Nephron (organoid): ENCODE measurements at regions not wholly inside any gene's neighbourhood (a gene's known extent, or its start where the extent isn't known, plus 50 kb on each side); places are given as distances from the start of the nearest gene placed in this dataset.
"Not testable (repeated sequence)": the region's sequence is repeated elsewhere in the genome, so short reads cannot be mapped to it uniquely, and the experiment has no call there.

ENCODE experiments used
- H3K27ac Mint-ChIP-seq, 3 experiments: 2 replicates each; pipeline ENCODE4 v1.8.0; 2020; ENCODE audit warnings: mixed read lengths in 3 of 3, mild to moderate bottlenecking in 2 of 3, moderate library complexity in 1 of 3
- H3K27me3 Mint-ChIP-seq: 2 replicates; pipeline ENCODE4 v1.8.0; 2021; ENCODE audit warnings: low read depth, mild to moderate bottlenecking, moderate library complexity, mixed read lengths
- H3K36me3 Mint-ChIP-seq: 2 replicates; pipeline ENCODE4 v1.8.0; 2020; ENCODE audit warnings: low read depth, mixed read lengths
- H3K4me1 Mint-ChIP-seq: 2 replicates; pipeline ENCODE4 v1.8.0; 2020; ENCODE audit warnings: mixed read lengths
- H3K4me3 Mint-ChIP-seq, 3 experiments: 2 replicates each; pipeline ENCODE4 v1.8.0; 2020; ENCODE audit warnings: mild to moderate bottlenecking in 3 of 3, mixed read lengths in 3 of 3, moderate library complexity in 2 of 3
- H3K9me3 Mint-ChIP-seq: 2 replicates; pipeline ENCODE4 v1.8.0; 2020; ENCODE audit warnings: mixed read lengths
- TF ChIP-seq, protein P1 (sequence below), 3 experiments: fragments of 200-600 bp; sonication (generic); IDR thresholded peaks; one replicate each; pipeline ENCODE4 v1.5.0; 2021; ENCODE audit warnings: antibody characterized with exemption in 3 of 3; ENCODE audit not compliant: unreplicated experiment in 3 of 3

DNA sequence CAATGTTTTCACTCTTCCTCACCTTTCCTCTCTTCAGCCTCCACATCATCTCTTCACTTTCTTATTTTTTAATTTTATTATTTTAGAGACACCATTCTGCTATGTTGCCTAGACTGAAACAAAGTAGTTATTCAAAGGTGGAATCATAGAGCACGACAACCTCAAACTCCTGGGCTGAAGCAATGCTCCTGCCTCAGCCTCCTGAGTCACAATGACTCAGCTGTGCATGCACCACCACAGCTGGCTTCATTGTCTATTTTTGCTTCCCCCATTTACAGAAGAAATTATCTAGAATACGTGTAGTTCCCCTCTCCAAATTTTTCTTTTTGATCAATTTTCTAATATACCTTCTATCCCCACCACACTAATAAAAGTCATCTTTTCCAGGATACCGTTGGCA is 911.5 kb upstream of the SOX11 start:
- Mint-ChIP-seq H3K4me1 (peaks cover 5% of the 10 kb centered on the region), H3K36me3 (no peaks in the 10 kb centered on the region), H3K9me3 (peaks cover 9% of the 10 kb centered on the region), H3K27me3 (peaks cover 10% of the 10 kb centered on the region), H3K4me3 (no peak overlapping the region), H3K27ac (no peak overlapping the region)
- TF ChIP-seq, protein P1, sequence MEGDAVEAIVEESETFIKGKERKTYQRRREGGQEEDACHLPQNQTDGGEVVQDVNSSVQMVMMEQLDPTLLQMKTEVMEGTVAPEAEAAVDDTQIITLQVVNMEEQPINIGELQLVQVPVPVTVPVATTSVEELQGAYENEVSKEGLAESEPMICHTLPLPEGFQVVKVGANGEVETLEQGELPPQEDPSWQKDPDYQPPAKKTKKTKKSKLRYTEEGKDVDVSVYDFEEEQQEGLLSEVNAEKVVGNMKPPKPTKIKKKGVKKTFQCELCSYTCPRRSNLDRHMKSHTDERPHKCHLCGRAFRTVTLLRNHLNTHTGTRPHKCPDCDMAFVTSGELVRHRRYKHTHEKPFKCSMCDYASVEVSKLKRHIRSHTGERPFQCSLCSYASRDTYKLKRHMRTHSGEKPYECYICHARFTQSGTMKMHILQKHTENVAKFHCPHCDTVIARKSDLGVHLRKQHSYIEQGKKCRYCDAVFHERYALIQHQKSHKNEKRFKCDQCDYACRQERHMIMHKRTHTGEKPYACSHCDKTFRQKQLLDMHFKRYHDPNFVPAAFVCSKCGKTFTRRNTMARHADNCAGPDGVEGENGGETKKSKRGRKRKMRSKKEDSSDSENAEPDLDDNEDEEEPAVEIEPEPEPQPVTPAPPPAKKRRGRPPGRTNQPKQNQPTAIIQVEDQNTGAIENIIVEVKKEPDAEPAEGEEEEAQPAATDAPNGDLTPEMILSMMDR (IDR thresholded peaks at IDR 0.05; ENCODE audit: unreplicated experiment in 3 of 3) = no peak

- TF ChIP-seq, protein P1 (IDR thresholded peaks at IDR 0.05; ENCODE audit: unreplicated experiment in 3 of 3) = no peak
- H3K27me3 Mint-ChIP-seq = peaks cover 13% of the 10 kb centered on the region
- peaks cover 21% of the 10 kb centered on the region for H3K9me3 Mint-ChIP-seq
- H3K27ac Mint-ChIP-seq = no peak overlapping the region
- H3K36me3 Mint-ChIP-seq = no peaks in the 10 kb centered on the region
- H3K4me3 Mint-ChIP-seq = no peak overlapping the region
- peaks cover 5% of the 10 kb centered on the region for H3K4me1 Mint-ChIP-seq
Measured at GRCh38 chr2:4782647-4783046, 909.5 kb upstream of the SOX11 start.

DNA sequence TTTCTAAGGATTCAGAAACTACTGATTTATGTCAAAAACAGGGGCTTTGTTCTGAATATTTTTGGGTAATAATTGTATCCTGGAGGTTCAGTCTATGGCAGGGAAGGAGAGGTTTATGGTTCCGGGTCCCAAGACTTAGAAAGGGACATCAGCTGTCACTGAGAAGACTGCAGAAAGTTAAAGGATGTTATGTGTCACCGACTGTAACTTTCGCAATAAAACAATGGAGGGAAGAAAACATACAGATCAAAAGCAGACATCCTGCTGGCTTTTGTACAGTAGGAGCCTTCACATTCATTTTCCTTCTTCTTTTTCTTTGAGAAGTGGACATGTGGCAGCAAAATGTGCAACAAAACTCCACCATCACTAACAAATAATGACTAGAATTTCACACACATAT is 900.7 kb upstream of the SOX11 start:
- Mint-ChIP-seq H3K27me3 (no peaks in the 10 kb centered on the region), H3K36me3 (no peaks in the 10 kb centered on the region), H3K4me1 (no peaks in the 10 kb centered on the region), H3K27ac (peak overlapping the region in 1 of 3 experiments; percentile 44), H3K9me3 (peaks cover 19% of the 10 kb centered on the region), H3K4me3 (no peak overlapping the region)
- TF ChIP-seq, protein P1 (IDR thresholded peaks at IDR 0.05; ENCODE audit: unreplicated experiment in 3 of 3) = no peak

- Mint-ChIP-seq H3K27ac (no peak overlapping the region), H3K4me1 (no peaks in the 10 kb centered on the region), H3K4me3 (no peak overlapping the region), H3K36me3 (no peaks in the 10 kb centered on the region), H3K27me3 (no peaks in the 10 kb centered on the region), H3K9me3 (peaks cover 17% of the 10 kb centered on the region)
- TF ChIP-seq, protein P1 (IDR thresholded peaks at IDR 0.05; ENCODE audit: unreplicated experiment in 3 of 3) = no peak
Measured at GRCh38 chr2:4792126-4792525, 900.1 kb upstream of the SOX11 start.

GRCh38 chr2:4803396-4803795 is 888.8 kb upstream of the SOX11 start:
- no peak overlapping the region for H3K27ac Mint-ChIP-seq
- peaks cover 6% of the 10 kb centered on the region for H3K4me1 Mint-ChIP-seq
- H3K27me3 Mint-ChIP-seq = no peaks in the 10 kb centered on the region
- TF ChIP-seq, protein P1 (IDR thresholded peaks at IDR 0.05; ENCODE audit: unreplicated experiment in 3 of 3) = no peak
- H3K9me3 Mint-ChIP-seq = peaks cover under 1% of the 10 kb centered on the region
- no peak overlapping the region for H3K4me3 Mint-ChIP-seq
- H3K36me3 Mint-ChIP-seq = no peaks in the 10 kb centered on the region

DNA sequence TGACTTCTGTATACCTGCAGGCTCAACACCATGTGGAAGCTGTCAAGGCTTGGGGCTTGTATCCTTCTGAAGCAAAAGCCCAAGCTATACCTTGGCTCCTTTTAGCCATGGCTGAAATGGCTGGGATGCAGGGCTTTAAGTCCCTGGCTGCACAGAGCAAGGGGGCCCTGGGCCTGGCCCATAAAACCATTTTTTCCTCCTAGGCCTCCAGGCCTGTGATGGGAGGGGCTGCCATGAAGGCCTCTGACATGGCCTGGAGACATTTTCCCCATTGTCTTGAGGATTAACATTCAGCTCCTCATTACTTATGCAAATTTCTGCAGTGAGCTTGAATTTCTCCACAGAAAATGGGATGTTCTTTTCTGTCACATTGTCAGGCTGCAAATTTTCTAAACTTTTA is 878.0 kb upstream of the SOX11 start:
- H3K36me3 Mint-ChIP-seq, H3K4me3 Mint-ChIP-seq, H3K4me1 Mint-ChIP-seq, H3K27me3 Mint-ChIP-seq, H3K27ac Mint-ChIP-seq: not testable (repeated sequence)
- peaks cover 28% of the 10 kb centered on the region for H3K9me3 Mint-ChIP-seq
